ENCODE measurements at regions not wholly inside any gene's neighbourhood (a gene's known extent, or its start where the extent isn't known, plus 50 kb on each side); places are given as distances from the start of the nearest gene placed in this dataset.

DNA sequence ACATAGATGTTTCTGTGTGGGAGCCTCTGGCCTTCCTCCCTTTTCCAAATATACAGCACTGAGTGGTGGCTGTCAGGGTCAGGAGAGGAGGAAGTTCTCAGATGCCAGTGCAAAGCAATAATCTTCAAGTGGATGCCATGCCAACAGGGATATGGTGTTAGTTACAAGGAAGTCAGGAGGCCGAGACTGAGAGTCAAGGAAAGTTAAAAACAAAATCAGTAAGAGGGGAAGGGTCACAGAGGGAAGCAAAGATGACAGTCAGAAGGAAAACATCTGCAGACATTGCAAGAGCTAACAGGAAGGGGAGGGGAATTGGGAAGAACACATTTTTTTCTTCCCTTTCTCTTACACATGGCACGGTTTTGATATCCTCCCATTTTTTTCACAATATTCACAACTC is 691.4 kb downstream of the ADGRL2 start:
- Histone ChIP-seq H3K27me3 (no peaks in the 10 kb centered on the region), H3K9me3 (peaks cover 0 to 27% (median 0%) of the 10 kb centered on the region in 3 donors), H3K4me1 (no peaks in the 10 kb centered on the region), H3K4me3 (no peak overlapping the region), H3K27ac (peak overlapping the region in 2 of 4 donors; percentile 50 to 62), H3K36me3 (no peaks in the 10 kb centered on the region)
- 51 to 70% methylated on average over 2 of the region's 2 CpGs for WGBS, 2 donors
- TF ChIP-seq POLR2A (IDR thresholded peaks at IDR 0.05): no peak
- TF ChIP-seq CTCF (IDR thresholded peaks at IDR 0.05): no peak
- intact Hi-C loops (cut with DNase I): no loop called here
- no peak for DNase-seq

- WGBS, 2 donors: 61 to 62% methylated on average over 2 of the region's 2 CpGs
- intact Hi-C loops (cut with DNase I): no loop called here
- H3K4me1 ChIP-seq: no peaks in the 10 kb centered on the region
- no peak overlapping the region for H3K4me3 ChIP-seq
- H3K27me3 ChIP-seq: no peaks in the 10 kb centered on the region
- peaks cover 0 to 20% (median 0%) of the 10 kb centered on the region in 3 donors for H3K9me3 ChIP-seq
- H3K36me3 ChIP-seq: no peaks in the 10 kb centered on the region
- no peak for TF ChIP-seq CTCF (IDR thresholded peaks at IDR 0.05)
- TF ChIP-seq POLR2A (IDR thresholded peaks at IDR 0.05): no peak
- H3K27ac ChIP-seq: peak overlapping the region in 2 of 4 donors; percentile 50 to 62
- DNase-seq: no peak
Measured at GRCh38 chr1:82491301-82492048, 690.7 kb downstream of the ADGRL2 start.

- Histone ChIP-seq H3K4me3 (no peak overlapping the region), H3K36me3 (no peaks in the 10 kb centered on the region), H3K27ac (no peak overlapping the region), H3K9me3 (no peaks in the 10 kb centered on the region), H3K27me3 (no peaks in the 10 kb centered on the region), H3K4me1 (no peaks in the 10 kb centered on the region)
- DNase-seq: no peak
- TF ChIP-seq CTCF (IDR thresholded peaks at IDR 0.05): no peak
- TF ChIP-seq POLR2A (IDR thresholded peaks at IDR 0.05): no peak
- 77 to 85% methylated on average over 3 of the region's 3 CpGs for WGBS, 2 donors
- intact Hi-C loops (cut with DNase I): no loop called here
Measured at GRCh38 chr1:82487778-82488177, 687.0 kb downstream of the ADGRL2 start.

DNA sequence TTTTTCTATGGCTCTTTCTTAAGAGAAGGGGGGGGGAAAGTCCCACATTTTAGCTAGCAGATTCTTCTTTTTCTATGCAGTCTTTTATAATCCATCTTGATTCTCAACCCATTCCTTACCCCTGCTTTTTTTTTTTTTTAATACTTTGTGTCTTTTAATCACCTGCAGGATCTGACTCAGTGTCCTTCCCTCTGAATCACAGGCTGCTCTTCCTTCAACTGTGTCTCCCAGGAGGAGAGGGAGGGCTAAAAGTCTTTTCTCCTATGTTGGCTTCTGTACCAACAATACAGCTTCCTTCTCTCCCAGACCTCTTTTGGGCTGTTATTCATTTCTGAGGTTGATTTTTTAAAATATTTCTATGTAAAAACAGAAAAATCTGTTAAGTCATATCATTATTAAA is 686.2 kb downstream of the ADGRL2 start:
- intact Hi-C loops (cut with DNase I): no loop called here
- Histone ChIP-seq H3K9me3 (no peaks in the 10 kb centered on the region), H3K36me3 (no peaks in the 10 kb centered on the region), H3K4me3 (no peak overlapping the region), H3K4me1 (no peaks in the 10 kb centered on the region), H3K27me3 (no peaks in the 10 kb centered on the region), H3K27ac (no peak overlapping the region)
- TF ChIP-seq POLR2A (IDR thresholded peaks at IDR 0.05) (no peak), CTCF (IDR thresholded peaks at IDR 0.05) (no peak)
- no peak for DNase-seq

- H3K27me3 ChIP-seq: no peaks in the 10 kb centered on the region
- H3K4me3 ChIP-seq: no peak overlapping the region
- WGBS, 2 donors: 75 to 81% methylated on average over 5 of the region's 5 CpGs
- TF ChIP-seq POLR2A (IDR thresholded peaks at IDR 0.05): no peak
- no peak for TF ChIP-seq CTCF (IDR thresholded peaks at IDR 0.05)
- no peak overlapping the region for H3K27ac ChIP-seq
- no peaks in the 10 kb centered on the region for H3K36me3 ChIP-seq
- no peak for DNase-seq
- H3K4me1 ChIP-seq: no peaks in the 10 kb centered on the region
- no peaks in the 10 kb centered on the region for H3K9me3 ChIP-seq
- intact Hi-C loops (cut with DNase I): no loop called here
Measured at GRCh38 chr1:82486468-82486867, 685.7 kb downstream of the ADGRL2 start.
